ENCODE measurements at regions not wholly inside any gene's neighbourhood (a gene's known extent, or its start where the extent isn't known, plus 50 kb on each side); places are given as distances from the start of the nearest gene placed in this dataset.
"Not testable (repeated sequence)": the region's sequence is repeated elsewhere in the genome, so short reads cannot be mapped to it uniquely, and the experiment has no call there.

GRCh38 chr15:92796161-92796611, 103.9 kb upstream of the CHD2 start:
- H3K4me3 ChIP-seq = no peak overlapping the region
- no peak for TF ChIP-seq CTCF (IDR thresholded peaks at IDR 0.05)
- no peak for DNase-seq (ENCODE audit: low spot score in 2 of 2)

GRCh38 chr15:92797168-92798052, 102.7 kb upstream of the CHD2 start:
- H3K9me3 ChIP-seq = no peaks in the 10 kb centered on the region
- intact Hi-C loops (cut with DNase I) = loop anchor here (2.0 kb wide), 1 partner anchor 121 kb away; no protein-coding TSS in a partner anchor
- H3K36me3 ChIP-seq = no peaks in the 10 kb centered on the region
- no peaks in the 10 kb centered on the region for H3K27me3 ChIP-seq
- H3K4me1 ChIP-seq = peaks cover 8 to 13% of the 10 kb centered on the region in 2 donors
- TF ChIP-seq CTCF (IDR thresholded peaks at IDR 0.05) = peak; percentile 43 to 72 (median 63)
- no peak overlapping the region for H3K4me3 ChIP-seq
- peak overlapping the region; percentile 44 to 60 for H3K27ac ChIP-seq
- DNase-seq (ENCODE audit: low spot score in 2 of 2) = peak in 1 of 2 donors; percentile 56

More at GRCh38 chr15:92796161-92796611, 103.9 kb upstream of the CHD2 start:
- no peaks in the 10 kb centered on the region for H3K9me3 ChIP-seq
- H3K36me3 ChIP-seq = no peaks in the 10 kb centered on the region
- intact Hi-C loops (cut with DNase I) = loop anchor here (2.0 kb wide), 1 partner anchor 123 kb away; no protein-coding TSS in a partner anchor
- H3K27me3 ChIP-seq = no peaks in the 10 kb centered on the region
- no peak overlapping the region for H3K27ac ChIP-seq
- H3K4me1 ChIP-seq = peaks cover under 1 to 3% of the 10 kb centered on the region in 2 donors

GRCh38 chr15:92800013-92800412, 100.1 kb upstream of the CHD2 start:
- intact Hi-C loops (cut with DNase I) = loop anchor here (5.0 to 10.0 kb wide), 2 partner anchors 272 to 655 kb away; no protein-coding TSS in a partner anchor
- Histone ChIP-seq H3K27me3 (no peaks in the 10 kb centered on the region), H3K4me3 (no peak overlapping the region), H3K9me3 (no peaks in the 10 kb centered on the region), H3K4me1 (peaks cover 12 to 34% of the 10 kb centered on the region in 2 donors), H3K27ac (no peak overlapping the region), H3K36me3 (no peaks in the 10 kb centered on the region)
- no peak for TF ChIP-seq CTCF (IDR thresholded peaks at IDR 0.05)
- DNase-seq (ENCODE audit: low spot score in 2 of 2) = peak in 1 of 2 donors; percentile 38

- H3K4me1 ChIP-seq = peaks cover 12 to 38% of the 10 kb centered on the region in 2 donors
- H3K27ac ChIP-seq = peak overlapping the region in 1 of 2 donors; percentile 89
- H3K36me3 ChIP-seq, H3K27me3 ChIP-seq, H3K4me3 ChIP-seq, H3K9me3 ChIP-seq: not testable (repeated sequence)
- DNase-seq (ENCODE audit: low spot score in 2 of 2) = peak in 1 of 2 donors; percentile 54
- intact Hi-C loops (cut with DNase I) = loop anchor here (5.0 to 10.0 kb wide), 2 partner anchors 272 to 654 kb away; no protein-coding TSS in a partner anchor
These were observed 99.6 kb upstream of the CHD2 start for GRCh38 chr15:92800416-92801055.

- Histone ChIP-seq H3K27ac (peak overlapping the region; percentile 89), H3K4me1 (peaks cover 12 to 38% of the 10 kb centered on the region in 2 donors)
- H3K36me3 ChIP-seq, H3K4me3 ChIP-seq, H3K27me3 ChIP-seq, H3K9me3 ChIP-seq: not testable (repeated sequence)
- DNase-seq (ENCODE audit: low spot score in 2 of 2) = peak in 1 of 2 donors; percentile 62
- intact Hi-C loops (cut with DNase I) = loop anchor here (5.0 to 10.0 kb wide), 2 partner anchors 271 to 654 kb away; no protein-coding TSS in a partner anchor
These were observed 98.9 kb upstream of the CHD2 start for GRCh38 chr15:92801056-92801773.

- Histone ChIP-seq H3K27me3 (no peaks in the 10 kb centered on the region), H3K27ac (peak overlapping the region; percentile 89), H3K4me1 (peaks cover 12 to 38% of the 10 kb centered on the region in 2 donors), H3K36me3 (no peaks in the 10 kb centered on the region), H3K9me3 (no peaks in the 10 kb centered on the region), H3K4me3 (no peak overlapping the region)
- DNase-seq (ENCODE audit: low spot score in 2 of 2) = peak in 1 of 2 donors; percentile 85
- TF ChIP-seq CTCF (IDR thresholded peaks at IDR 0.05) = no peak
- intact Hi-C loops (cut with DNase I) = loop anchor here (5.0 to 10.0 kb wide), 2 partner anchors 270 to 653 kb away; no protein-coding TSS in a partner anchor
These were observed 98.2 kb upstream of the CHD2 start for GRCh38 chr15:92801774-92802464.

Measured in ascending aorta (tissue), 2 donors.